ENCODE measurements at regions not wholly inside any gene's neighbourhood (a gene's known extent, or its start where the extent isn't known, plus 50 kb on each side); places are given as distances from the start of the nearest gene placed in this dataset.

DNA sequence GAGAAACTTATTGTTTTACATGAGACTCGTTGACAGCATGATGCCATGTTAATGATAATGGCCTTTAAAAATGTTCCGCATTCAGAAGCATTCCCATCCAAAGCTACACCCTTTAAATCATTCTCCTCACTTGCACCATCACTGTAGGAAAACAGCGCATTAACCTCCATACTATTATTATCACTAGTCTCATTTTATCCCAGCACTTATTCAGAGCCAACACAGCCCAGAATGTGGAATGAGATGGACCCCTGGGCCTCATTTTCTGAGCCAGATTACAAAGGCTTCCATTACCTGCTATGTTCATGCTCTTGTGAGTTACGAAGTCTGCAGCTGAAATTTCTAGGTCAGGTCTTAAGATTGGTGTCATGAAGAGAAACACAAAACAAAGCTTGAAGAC, 159.4 kb downstream of the HS3ST3A1 start:
- Mint-ChIP-seq H3K4me1 (ENCODE audit: low read depth) (no peaks in the 10 kb centered on the region), H3K4me3 (ENCODE audit: low read depth) (no peak overlapping the region), H3K36me3 (ENCODE audit: low read depth) (no peaks in the 10 kb centered on the region), H3K9me3 (no peaks in the 10 kb centered on the region), H3K27me3 (ENCODE audit: low read depth) (no peaks in the 10 kb centered on the region), H3K27ac (no peak overlapping the region)
- intact Hi-C loops (cut with micrococcal nuclease): no loop called here
- no peak for DNase-seq (ENCODE audit: low spot score)

DNA sequence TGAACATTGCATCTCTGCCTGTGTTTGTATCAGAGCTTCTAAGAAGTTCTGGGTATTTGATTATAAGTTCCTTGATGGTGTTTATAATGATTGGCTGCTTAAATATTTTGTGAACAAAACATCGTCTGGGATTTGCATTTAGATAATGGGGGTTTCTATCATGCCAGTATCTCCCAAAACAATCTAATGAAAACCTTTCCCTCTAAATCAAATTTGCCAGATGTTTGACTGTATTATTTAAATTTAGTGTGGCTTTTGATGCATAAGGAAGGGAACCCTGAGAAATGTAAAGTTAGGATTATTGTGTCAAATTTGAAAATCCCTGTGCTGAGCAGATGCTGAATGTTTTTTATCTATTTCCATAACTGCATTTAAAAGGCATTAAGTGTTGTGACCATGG, 159.9 kb downstream of the HS3ST3A1 start:
- no peak overlapping the region for H3K27ac Mint-ChIP-seq
- H3K36me3 Mint-ChIP-seq (ENCODE audit: low read depth): no peaks in the 10 kb centered on the region
- no peaks in the 10 kb centered on the region for H3K4me1 Mint-ChIP-seq (ENCODE audit: low read depth)
- intact Hi-C loops (cut with micrococcal nuclease): no loop called here
- no peak for DNase-seq (ENCODE audit: low spot score)
- H3K27me3 Mint-ChIP-seq (ENCODE audit: low read depth): no peaks in the 10 kb centered on the region
- no peaks in the 10 kb centered on the region for H3K9me3 Mint-ChIP-seq
- H3K4me3 Mint-ChIP-seq (ENCODE audit: low read depth): no peak overlapping the region

- intact Hi-C loops (cut with micrococcal nuclease): no loop called here
- no peak for DNase-seq (ENCODE audit: low spot score)
- Mint-ChIP-seq H3K36me3 (ENCODE audit: low read depth) (no peaks in the 10 kb centered on the region), H3K27me3 (ENCODE audit: low read depth) (no peaks in the 10 kb centered on the region), H3K9me3 (no peaks in the 10 kb centered on the region), H3K27ac (no peak overlapping the region), H3K4me3 (ENCODE audit: low read depth) (no peak overlapping the region), H3K4me1 (ENCODE audit: low read depth) (no peaks in the 10 kb centered on the region)
Measured at GRCh38 chr17:13437966-13438779, 163.6 kb downstream of the HS3ST3A1 start.

- Mint-ChIP-seq H3K9me3 (no peaks in the 10 kb centered on the region), H3K27me3 (ENCODE audit: low read depth) (no peaks in the 10 kb centered on the region), H3K36me3 (ENCODE audit: low read depth) (no peaks in the 10 kb centered on the region), H3K4me1 (ENCODE audit: low read depth) (no peaks in the 10 kb centered on the region), H3K27ac (no peak overlapping the region), H3K4me3 (ENCODE audit: low read depth) (no peak overlapping the region)
- intact Hi-C loops (cut with micrococcal nuclease): no loop called here
- DNase-seq (ENCODE audit: low spot score): no peak
Measured at GRCh38 chr17:13435230-13435629, 166.5 kb downstream of the HS3ST3A1 start.

DNA sequence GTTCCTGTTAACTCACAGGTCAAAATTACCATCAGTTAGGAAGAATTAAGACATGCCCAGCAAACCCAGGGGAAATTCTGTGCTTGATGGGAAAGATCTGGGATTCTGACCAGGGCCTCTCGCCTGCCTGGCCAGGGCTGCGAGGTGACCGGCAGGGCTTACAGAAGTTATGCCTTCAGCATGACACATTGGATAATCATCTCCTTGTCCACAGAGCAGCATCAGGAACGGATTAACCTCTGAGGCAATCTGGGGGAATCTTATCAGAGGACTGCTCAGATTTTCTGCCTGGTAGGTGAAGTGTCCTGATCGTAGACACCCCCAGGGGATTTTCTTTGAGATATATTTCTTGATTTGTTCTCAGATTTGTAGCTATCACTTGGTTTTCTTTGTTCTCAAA, 172.5 kb downstream of the HS3ST3A1 start:
- DNase-seq (ENCODE audit: low spot score): no peak
- Mint-ChIP-seq H3K27me3 (ENCODE audit: low read depth) (no peaks in the 10 kb centered on the region), H3K4me1 (ENCODE audit: low read depth) (no peaks in the 10 kb centered on the region), H3K9me3 (no peaks in the 10 kb centered on the region), H3K36me3 (ENCODE audit: low read depth) (no peaks in the 10 kb centered on the region), H3K27ac (no peak overlapping the region), H3K4me3 (ENCODE audit: low read depth) (no peak overlapping the region)
- intact Hi-C loops (cut with micrococcal nuclease): no loop called here

DNA sequence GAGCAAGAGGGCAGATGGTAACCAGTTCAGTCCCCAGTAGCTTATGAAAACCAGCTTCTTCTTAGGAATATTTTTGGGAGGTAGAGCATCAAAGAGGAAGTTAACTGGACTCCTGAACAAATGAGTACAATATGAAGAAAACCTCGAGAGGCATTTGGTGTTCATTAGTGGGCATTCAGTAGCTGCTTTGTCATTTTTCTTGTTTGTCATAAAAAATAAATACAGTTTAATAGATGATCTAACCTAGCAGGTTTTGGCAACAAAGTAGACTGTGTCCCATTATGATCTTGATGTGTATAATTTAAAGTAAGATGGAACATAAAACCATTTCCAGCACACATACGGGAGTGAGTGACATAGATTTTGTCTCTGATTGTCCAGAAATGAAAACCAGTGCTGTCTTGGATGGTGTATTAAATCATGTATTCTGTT, 173.1 kb downstream of the HS3ST3A1 start:
- H3K9me3 Mint-ChIP-seq: no peaks in the 10 kb centered on the region
- intact Hi-C loops (cut with micrococcal nuclease): no loop called here
- H3K27me3 Mint-ChIP-seq (ENCODE audit: low read depth): no peaks in the 10 kb centered on the region
- DNase-seq (ENCODE audit: low spot score): no peak
- H3K36me3 Mint-ChIP-seq (ENCODE audit: low read depth): no peaks in the 10 kb centered on the region
- no peak overlapping the region for H3K27ac Mint-ChIP-seq
- no peaks in the 10 kb centered on the region for H3K4me1 Mint-ChIP-seq (ENCODE audit: low read depth)
- no peak overlapping the region for H3K4me3 Mint-ChIP-seq (ENCODE audit: low read depth)

- Mint-ChIP-seq H3K4me1 (ENCODE audit: low read depth) (no peaks in the 10 kb centered on the region), H3K4me3 (ENCODE audit: low read depth) (no peak overlapping the region), H3K27me3 (ENCODE audit: low read depth) (no peaks in the 10 kb centered on the region), H3K36me3 (ENCODE audit: low read depth) (no peaks in the 10 kb centered on the region), H3K27ac (no peak overlapping the region), H3K9me3 (no peaks in the 10 kb centered on the region)
- intact Hi-C loops (cut with micrococcal nuclease): no loop called here
- no peak for DNase-seq (ENCODE audit: low spot score)
Measured at GRCh38 chr17:13426991-13427390, 174.7 kb downstream of the HS3ST3A1 start.

DNA sequence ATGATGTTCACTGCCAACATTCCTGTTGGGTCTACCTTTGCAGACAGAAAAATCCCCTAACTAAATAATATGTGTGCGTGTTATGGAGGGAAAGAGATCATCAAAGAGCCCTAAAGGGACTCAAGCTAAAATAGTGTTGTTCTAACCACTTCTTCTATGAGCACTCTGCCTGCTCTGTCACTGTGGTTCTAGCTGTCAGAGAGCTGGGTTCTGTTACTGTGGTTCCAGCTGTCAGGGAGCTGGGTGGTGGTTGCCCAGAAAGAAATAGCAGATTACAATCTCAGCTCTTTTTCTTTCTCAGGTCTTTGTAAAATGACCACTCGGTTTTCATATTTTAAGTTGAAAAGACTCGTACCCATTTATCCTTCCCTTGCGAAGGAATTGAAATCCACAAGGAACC, 176.3 kb downstream of the HS3ST3A1 start:
- Mint-ChIP-seq H3K4me1 (ENCODE audit: low read depth) (no peaks in the 10 kb centered on the region), H3K27ac (no peak overlapping the region), H3K36me3 (ENCODE audit: low read depth) (no peaks in the 10 kb centered on the region), H3K27me3 (ENCODE audit: low read depth) (no peaks in the 10 kb centered on the region), H3K9me3 (no peaks in the 10 kb centered on the region), H3K4me3 (ENCODE audit: low read depth) (no peak overlapping the region)
- no peak for DNase-seq (ENCODE audit: low spot score)
- intact Hi-C loops (cut with micrococcal nuclease): no loop called here

DNA sequence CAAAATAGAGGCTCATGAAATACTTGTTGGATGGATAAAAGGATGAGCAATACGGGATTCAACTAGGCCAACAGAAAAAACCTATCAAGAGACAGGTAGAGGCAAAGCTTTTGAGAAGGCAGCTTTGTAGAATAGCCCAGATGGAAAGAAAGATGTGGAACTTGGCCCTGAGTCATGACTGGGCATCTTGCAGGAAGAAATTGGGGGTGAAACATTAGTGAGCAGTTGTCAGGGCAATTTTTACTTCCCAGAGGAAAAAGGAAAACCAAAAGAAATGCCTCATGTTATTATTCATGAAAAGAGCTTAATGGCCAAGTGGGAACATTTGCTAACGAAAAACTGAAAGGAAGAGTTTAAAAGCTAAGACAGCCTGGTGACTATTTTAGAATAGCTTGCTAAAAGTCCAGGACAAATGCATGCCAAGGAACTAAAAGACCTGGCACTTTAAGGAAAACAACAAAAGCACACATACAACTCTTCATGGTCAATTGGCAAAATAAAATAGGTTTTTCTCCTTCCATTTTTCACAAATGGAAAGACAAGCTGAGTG, 180.1 kb downstream of the HS3ST3A1 start:
- H3K4me3 Mint-ChIP-seq (ENCODE audit: low read depth): no peak overlapping the region
- DNase-seq (ENCODE audit: low spot score): no peak
- no peaks in the 10 kb centered on the region for H3K36me3 Mint-ChIP-seq (ENCODE audit: low read depth)
- H3K27ac Mint-ChIP-seq: no peak overlapping the region
- H3K27me3 Mint-ChIP-seq (ENCODE audit: low read depth): peaks cover 2% of the 10 kb centered on the region
- H3K9me3 Mint-ChIP-seq: no peaks in the 10 kb centered on the region
- H3K4me1 Mint-ChIP-seq (ENCODE audit: low read depth): no peaks in the 10 kb centered on the region
- intact Hi-C loops (cut with micrococcal nuclease): no loop called here

DNA sequence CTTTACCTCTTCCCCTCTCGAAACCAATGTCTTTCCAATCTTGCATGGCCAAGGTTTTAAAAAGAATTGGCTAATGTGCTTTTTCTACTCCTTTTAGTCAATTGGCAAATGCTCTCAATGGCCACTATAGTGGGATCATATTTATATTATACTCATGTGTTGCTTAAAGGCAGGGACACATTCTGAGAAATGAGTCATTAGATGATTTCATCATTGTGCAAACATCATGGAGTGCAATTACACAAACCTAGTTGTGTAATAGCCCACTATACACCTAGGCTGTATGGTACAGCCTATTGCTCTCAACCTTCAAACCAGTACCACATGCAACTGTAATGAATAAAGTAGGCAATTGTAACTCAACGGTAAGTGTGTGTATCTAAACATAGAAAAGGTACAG, 180.9 kb downstream of the HS3ST3A1 start:
- Mint-ChIP-seq H3K4me1 (ENCODE audit: low read depth) (no peaks in the 10 kb centered on the region), H3K4me3 (ENCODE audit: low read depth) (no peak overlapping the region), H3K9me3 (no peaks in the 10 kb centered on the region), H3K36me3 (ENCODE audit: low read depth) (no peaks in the 10 kb centered on the region), H3K27me3 (ENCODE audit: low read depth) (peaks cover 3% of the 10 kb centered on the region), H3K27ac (no peak overlapping the region)
- intact Hi-C loops (cut with micrococcal nuclease): no loop called here
- no peak for DNase-seq (ENCODE audit: low spot score)

GRCh38 chr17:13420418-13420826, 181.3 kb downstream of the HS3ST3A1 start:
- Mint-ChIP-seq H3K27me3 (ENCODE audit: low read depth) (peaks cover 3% of the 10 kb centered on the region), H3K36me3 (ENCODE audit: low read depth) (no peaks in the 10 kb centered on the region), H3K4me3 (ENCODE audit: low read depth) (no peak overlapping the region), H3K9me3 (no peaks in the 10 kb centered on the region), H3K4me1 (ENCODE audit: low read depth) (no peaks in the 10 kb centered on the region), H3K27ac (no peak overlapping the region)
- intact Hi-C loops (cut with micrococcal nuclease): no loop called here
- DNase-seq (ENCODE audit: low spot score): no peak

DNA sequence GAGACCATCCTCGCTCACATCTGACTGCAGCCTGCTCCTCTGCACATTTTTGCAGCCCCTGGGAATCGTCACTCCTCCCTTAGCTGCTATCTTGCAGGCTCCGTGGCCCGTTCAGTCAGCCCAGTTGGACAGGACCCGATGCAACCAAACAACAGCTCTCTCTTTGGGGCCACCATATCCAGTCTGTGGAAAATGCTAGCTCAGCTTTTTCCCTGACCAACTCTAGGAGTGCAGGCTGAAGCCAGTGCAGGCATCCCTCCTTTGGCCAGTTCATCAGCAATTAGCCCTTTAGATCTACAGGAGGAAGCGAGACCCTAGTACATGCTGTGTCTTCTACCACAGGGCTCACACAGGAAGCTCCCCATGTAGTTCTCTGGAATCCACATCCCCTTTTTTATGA, 182.1 kb downstream of the HS3ST3A1 start:
- H3K27ac Mint-ChIP-seq: no peak overlapping the region
- no peaks in the 10 kb centered on the region for H3K4me1 Mint-ChIP-seq (ENCODE audit: low read depth)
- H3K4me3 Mint-ChIP-seq (ENCODE audit: low read depth): no peak overlapping the region
- H3K9me3 Mint-ChIP-seq: no peaks in the 10 kb centered on the region
- H3K27me3 Mint-ChIP-seq (ENCODE audit: low read depth): peaks cover 3% of the 10 kb centered on the region
- intact Hi-C loops (cut with micrococcal nuclease): no loop called here
- no peak for DNase-seq (ENCODE audit: low spot score)
- no peaks in the 10 kb centered on the region for H3K36me3 Mint-ChIP-seq (ENCODE audit: low read depth)

DNA sequence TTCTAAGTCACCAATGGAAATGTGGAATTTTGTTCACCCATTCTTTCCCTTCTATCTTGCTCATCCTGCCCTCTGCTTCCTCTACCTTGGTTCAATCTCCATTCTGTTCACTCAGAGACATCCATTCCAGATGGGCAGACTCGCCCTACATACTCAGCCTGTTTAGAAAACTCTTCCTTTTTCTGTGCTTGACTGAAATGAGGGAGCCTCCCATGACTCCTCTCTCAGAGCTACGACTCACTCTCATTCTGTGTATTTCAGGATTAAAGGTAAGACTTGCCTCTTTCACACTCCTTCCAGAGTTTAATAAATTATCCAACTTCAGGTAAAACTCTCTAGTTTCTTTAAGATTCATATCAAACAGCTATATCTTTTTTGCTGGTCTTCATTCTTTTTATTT, 182.8 kb downstream of the HS3ST3A1 start:
- Mint-ChIP-seq H3K36me3 (ENCODE audit: low read depth) (no peaks in the 10 kb centered on the region), H3K27ac (no peak overlapping the region), H3K4me3 (ENCODE audit: low read depth) (no peak overlapping the region), H3K4me1 (ENCODE audit: low read depth) (no peaks in the 10 kb centered on the region), H3K9me3 (no peaks in the 10 kb centered on the region), H3K27me3 (ENCODE audit: low read depth) (peaks cover 3% of the 10 kb centered on the region)
- intact Hi-C loops (cut with micrococcal nuclease): no loop called here
- no peak for DNase-seq (ENCODE audit: low spot score)

Measured in activated T-helper 2 cell treated with anti-CD3 and anti-CD28 coated beads, Interferon-gamma antibody, Interleukin-2, Interleukin-4, amounts not matched to agents 10 μg/mL and 5 μg/mL and 100 μg/mL, durations not matched to agents 14 hours and 24 hours and 36 hours (primary cell).